Aorta (tissue), 5 donors: ENCODE measurements at regions not wholly inside any gene's neighbourhood (a gene's known extent, or its start where the extent isn't known, plus 50 kb on each side); places are given as distances from the start of the nearest gene placed in this dataset.

Experiments
- ATAC-seq: fragments of 200-7000 bp; cut with Tn5 transposase; one replicate; pipeline ENCODE4 v1.9.1; 2022; ENCODE audit warnings: moderate library complexity; ENCODE audit not compliant: low FRiP score
- DNase-seq, 2 donors: peaks; one replicate each; pipeline ENCODE4 v3.0.0-alpha.2; 2020
- H3K27ac ChIP-seq, 2 donors: one replicate each; pipeline ENCODE4 v1.5.1; 2013; ENCODE audit warnings: low read length in 2 of 2, mild to moderate bottlenecking in 2 of 2, moderate library complexity in 2 of 2, control low read depth in 1 of 2, inconsistent platforms in 1 of 2, low read depth in 1 of 2
- H3K27me3 ChIP-seq, 2 donors: one replicate each; pipeline ENCODE4 v1.6.1; 2013; ENCODE audit warnings: control low read depth in 1 of 2, low read length in 1 of 2, mild to moderate bottlenecking in 1 of 2, moderate library complexity in 1 of 2; ENCODE audit not compliant: insufficient read depth in 2 of 2, control insufficient read depth in 1 of 2
- H3K36me3 ChIP-seq, 2 donors: one replicate each; pipeline ENCODE4 v1.6.1; 2013; ENCODE audit warnings: control low read depth in 1 of 2, low read length in 1 of 2, mild to moderate bottlenecking in 1 of 2; ENCODE audit not compliant: insufficient read depth in 2 of 2, control insufficient read depth in 1 of 2
- H3K4me1 ChIP-seq, 2 donors: one replicate each; pipeline ENCODE4 v1.6.1; 2013; ENCODE audit warnings: low read length in 2 of 2, control low read depth in 1 of 2, mild to moderate bottlenecking in 1 of 2, moderate library complexity in 1 of 2; ENCODE audit not compliant: insufficient read depth in 2 of 2, control insufficient read depth in 1 of 2
- H3K4me3 ChIP-seq, 2 donors: one replicate each; pipeline ENCODE4 v1.5.1; 2013; ENCODE audit warnings: low read length in 2 of 2, control low read depth in 1 of 2, mild to moderate bottlenecking in 1 of 2
- H3K9me3 ChIP-seq: one replicate; pipeline ENCODE4 v1.6.1; 2013; ENCODE audit warnings: mild to moderate bottlenecking, low read length; ENCODE audit not compliant: control insufficient read depth
- WGBS, 2 donors: extraction: QIAGEN DNeasy Blood & Tissue Kit; methylation state at CpG; one replicate each; pipeline ENCODE4 v1.1.7; 2013; 5-methylcytosine and 5-hydroxymethylcytosine counted together
- intact Hi-C, 2 donors: fragments of 100-400 bp; cut with DNase I; formaldehyde crosslinking; loops; one replicate each; pipeline versions ENCODE4 v1.14.2 to v1.15.0; 2022
- donor health status: healthy with polysubstance abuse.
- donor health status: Bipolar disorder and iron deficiency.
- donor health status: DM: no; HTN: no; CAD: no.
- donor health status: DM: no; HTN: no; CAD: no.
- donor health status: DM: yes; HTN: yes; CAD: no.

DNA sequence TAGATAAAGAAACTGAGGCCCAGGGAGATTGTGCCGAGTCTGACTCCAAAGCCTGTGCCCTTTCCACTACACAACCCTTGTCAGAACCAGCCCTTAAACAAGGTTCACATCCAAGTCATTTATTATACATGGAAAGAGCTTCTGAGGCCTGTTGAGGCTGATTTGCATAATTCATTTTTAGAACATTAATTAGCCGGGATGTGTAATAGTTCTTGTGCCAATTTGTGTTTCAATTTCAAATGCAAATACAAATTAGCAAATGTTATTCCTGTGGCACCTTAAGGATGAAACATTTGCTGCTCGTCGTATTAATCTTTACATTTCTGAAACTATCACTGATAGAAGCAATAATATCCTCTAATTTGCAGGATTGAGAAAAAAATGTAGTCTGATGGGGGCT lies 174.9 kb downstream of the MYCN start:
- Histone ChIP-seq H3K4me3 (no peak overlapping the region), H3K4me1 (no peaks in the 10 kb centered on the region), H3K27me3 (no peaks in the 10 kb centered on the region), H3K27ac (no peak overlapping the region), H3K36me3 (no peaks in the 10 kb centered on the region), H3K9me3 (no peaks in the 10 kb centered on the region)
- no peak for ATAC-seq
- WGBS, 2 donors, result 87 to 92% methylated on average over 4 of the region's 4 CpGs
- intact Hi-C loops, result no loop called here
- no peak for DNase-seq

DNA sequence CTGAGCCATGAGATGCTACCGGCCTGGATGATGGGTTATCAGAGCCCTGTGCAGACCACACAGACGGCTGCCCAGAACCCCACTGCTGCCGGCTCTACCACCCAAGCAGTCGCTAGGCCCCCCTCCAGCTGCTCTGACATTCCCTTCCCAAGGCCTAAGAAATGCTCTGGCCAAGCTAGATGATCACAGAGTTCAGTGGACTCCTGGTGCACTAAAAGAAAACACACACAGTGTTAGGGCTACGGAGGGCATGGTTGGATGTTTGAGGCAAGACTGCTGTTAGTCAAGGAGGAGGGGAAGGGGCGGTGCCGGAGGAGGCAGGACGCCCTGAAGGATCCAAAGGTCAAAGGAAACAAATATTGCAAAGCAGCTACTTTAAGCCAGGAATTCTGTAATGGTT lies 174.5 kb downstream of the MYCN start:
- Histone ChIP-seq H3K4me1 (no peaks in the 10 kb centered on the region), H3K27me3 (no peaks in the 10 kb centered on the region), H3K9me3 (no peaks in the 10 kb centered on the region), H3K4me3 (no peak overlapping the region), H3K27ac (no peak overlapping the region), H3K36me3 (no peaks in the 10 kb centered on the region)
- WGBS, 2 donors, result 59 to 71% methylated on average over 8 of the region's 8 CpGs
- intact Hi-C loops, result no loop called here
- ATAC-seq, result no peak
- no peak for DNase-seq

DNA sequence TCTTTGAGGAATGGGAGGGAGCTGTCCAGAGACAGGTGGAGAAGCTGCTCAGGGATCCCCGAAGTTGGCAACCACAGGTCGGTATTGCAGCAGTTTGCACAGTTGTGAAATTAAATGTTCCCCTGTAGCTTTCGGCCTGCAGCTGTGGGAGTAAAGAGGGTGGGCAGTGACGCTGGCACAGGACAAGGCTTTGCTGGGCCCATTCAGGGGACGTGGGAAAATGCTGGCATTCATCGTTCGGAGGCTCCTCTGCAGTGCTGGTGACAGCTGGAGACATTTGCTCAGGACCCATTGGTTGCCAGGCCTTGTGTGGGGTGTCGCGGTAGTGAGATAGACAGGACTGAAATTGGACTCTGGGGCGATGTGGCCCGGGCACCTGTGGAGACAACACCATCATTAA lies 173.7 kb downstream of the MYCN start:
- H3K27me3 ChIP-seq, result no peaks in the 10 kb centered on the region
- no peak overlapping the region for H3K4me3 ChIP-seq
- DNase-seq (no peak), ATAC-seq (no peak)
- H3K27ac ChIP-seq, result no peak overlapping the region
- no peaks in the 10 kb centered on the region for H3K36me3 ChIP-seq
- peaks cover 1% of the 10 kb centered on the region for H3K9me3 ChIP-seq
- WGBS, 2 donors, result 79 to 85% methylated on average over 11 of the region's 11 CpGs
- intact Hi-C loops, result no loop called here
- no peaks in the 10 kb centered on the region for H3K4me1 ChIP-seq

DNA sequence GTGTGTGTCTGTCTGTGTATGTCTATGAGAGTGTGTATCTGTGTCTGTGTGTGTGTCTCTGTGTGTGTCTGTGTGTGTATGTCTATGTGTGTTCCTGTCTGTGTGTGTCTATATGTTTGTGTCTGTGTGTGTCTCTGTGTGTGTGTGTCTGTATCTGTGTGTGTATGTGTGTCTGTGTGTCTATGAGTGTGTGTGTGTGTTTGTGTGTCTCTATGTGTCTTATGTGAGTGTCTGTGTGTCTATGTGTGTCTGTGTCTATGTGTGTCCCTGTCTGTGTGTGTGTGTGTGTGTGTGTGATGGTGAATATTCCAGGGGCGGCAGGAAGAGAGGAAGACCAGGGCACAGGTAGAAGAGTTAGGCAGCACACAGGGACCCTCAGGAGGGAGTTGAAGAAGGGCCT lies 173.2 kb downstream of the MYCN start:
- Histone ChIP-seq H3K36me3 (no peaks in the 10 kb centered on the region), H3K27ac (no peak overlapping the region), H3K4me1 (no peaks in the 10 kb centered on the region), H3K9me3 (peaks cover 1% of the 10 kb centered on the region), H3K4me3 (no peak overlapping the region), H3K27me3 (no peaks in the 10 kb centered on the region)
- WGBS, 2 donors, result 65 to 90% methylated on average over 1 of the region's 1 CpG
- intact Hi-C loops, result no loop called here
- DNase-seq (no peak), ATAC-seq (no peak)

DNA sequence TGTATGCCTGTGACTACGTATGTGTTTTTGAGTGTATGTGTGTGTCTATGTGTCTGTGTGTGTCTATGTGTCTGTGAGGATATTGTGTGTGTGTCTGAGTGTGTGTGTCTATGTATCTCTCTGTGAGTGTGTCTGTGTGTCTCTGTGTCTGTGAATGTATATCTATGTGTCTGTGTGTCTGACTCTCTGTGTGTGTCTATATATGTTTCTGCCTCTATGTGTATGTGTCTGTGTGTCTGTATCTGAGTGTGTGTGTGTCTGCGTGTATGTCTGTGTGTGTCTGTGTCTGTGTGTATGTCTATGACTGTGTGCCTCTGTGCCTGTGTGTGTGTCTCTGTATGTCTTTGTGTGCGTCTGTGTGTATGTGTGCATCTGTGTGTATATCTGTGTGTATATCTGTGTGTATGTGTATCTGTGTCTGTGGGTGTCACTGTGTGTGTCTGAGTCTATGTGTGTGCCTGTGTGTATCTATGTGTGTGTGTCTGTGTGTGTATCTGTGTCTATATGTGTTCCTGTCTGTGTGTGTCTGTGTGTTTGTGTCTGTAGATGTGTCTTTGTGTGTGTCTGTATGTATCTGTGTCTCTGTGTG lies 172.7 kb downstream of the MYCN start:
- H3K4me3 ChIP-seq, result no peak overlapping the region
- H3K36me3 ChIP-seq, result no peaks in the 10 kb centered on the region
- no peaks in the 10 kb centered on the region for H3K27me3 ChIP-seq
- H3K9me3 ChIP-seq, result peaks cover 1% of the 10 kb centered on the region
- DNase-seq (no peak), ATAC-seq (no peak)
- H3K4me1 ChIP-seq, result no peaks in the 10 kb centered on the region
- H3K27ac ChIP-seq, result no peak overlapping the region
- 64 to 71% methylated on average over 3 of the region's 3 CpGs for WGBS, 2 donors
- intact Hi-C loops, result no loop called here

DNA sequence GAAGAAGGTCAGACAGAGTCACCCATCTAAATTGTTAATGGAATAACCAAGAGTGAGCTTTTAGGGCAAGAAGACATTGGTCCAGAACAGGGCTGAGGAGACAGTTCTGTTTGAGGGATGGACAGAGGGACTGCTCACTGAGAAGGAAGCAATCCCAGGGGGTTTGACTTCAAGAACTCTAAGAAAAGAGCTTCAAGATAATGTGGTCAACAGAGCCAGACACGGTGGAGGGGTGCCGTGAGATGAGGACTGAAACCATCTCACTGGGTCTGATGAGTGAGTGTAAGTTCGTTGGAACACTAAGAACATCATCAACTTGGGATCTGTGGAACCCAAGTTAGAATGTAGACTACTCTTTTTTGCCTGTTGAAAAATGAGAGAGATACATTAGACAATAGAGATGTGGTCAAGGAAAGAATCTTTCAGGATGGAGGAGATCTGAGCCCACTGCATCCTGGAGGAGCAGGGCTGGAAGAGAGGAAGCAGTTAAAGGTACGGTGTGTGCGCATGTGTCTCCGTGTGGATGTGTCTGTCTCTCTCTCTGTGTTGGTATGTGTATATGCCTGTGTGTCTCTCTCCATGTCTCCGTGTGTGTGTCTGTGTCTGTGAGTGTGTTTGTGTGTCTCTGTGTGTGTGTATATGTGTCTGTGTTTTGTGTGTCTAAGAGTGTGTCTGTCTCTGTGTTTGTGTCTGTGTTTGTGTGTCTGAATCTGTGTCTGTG lies 172.1 kb downstream of the MYCN start:
- WGBS, 2 donors, result 71 to 78% methylated on average over 7 of the region's 7 CpGs
- DNase-seq (no peak), ATAC-seq (no peak)
- Histone ChIP-seq H3K27me3 (no peaks in the 10 kb centered on the region), H3K36me3 (no peaks in the 10 kb centered on the region), H3K4me1 (no peaks in the 10 kb centered on the region), H3K9me3 (peaks cover 1% of the 10 kb centered on the region), H3K4me3 (no peak overlapping the region), H3K27ac (no peak overlapping the region)
- intact Hi-C loops, result no loop called here

DNA sequence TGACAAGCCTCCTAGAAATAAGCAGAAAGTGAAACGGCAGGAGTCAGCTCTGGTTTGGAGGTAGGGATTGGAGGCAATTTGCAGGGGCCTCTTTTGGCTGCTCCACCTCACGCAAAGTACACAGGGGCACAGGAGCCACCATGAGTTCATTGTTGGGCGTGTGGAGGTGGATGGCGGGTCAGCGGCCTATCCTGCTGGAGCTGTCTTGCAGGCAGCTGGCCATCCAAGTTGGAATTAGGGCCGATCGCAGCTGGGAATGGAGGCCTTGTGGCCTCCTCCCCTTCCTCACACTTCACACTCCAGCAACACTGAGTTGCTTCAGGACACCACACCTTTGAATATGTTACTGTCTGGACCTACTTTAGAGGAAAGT lies 171.5 kb downstream of the MYCN start:
- Histone ChIP-seq H3K4me1 (no peaks in the 10 kb centered on the region), H3K9me3 (peaks cover 1% of the 10 kb centered on the region), H3K4me3 (no peak overlapping the region), H3K27me3 (no peaks in the 10 kb centered on the region), H3K27ac (no peak overlapping the region), H3K36me3 (no peaks in the 10 kb centered on the region)
- intact Hi-C loops, result no loop called here
- DNase-seq (no peak), ATAC-seq (no peak)
- 94 to 96% methylated on average over 7 of the region's 7 CpGs for WGBS, 2 donors

DNA sequence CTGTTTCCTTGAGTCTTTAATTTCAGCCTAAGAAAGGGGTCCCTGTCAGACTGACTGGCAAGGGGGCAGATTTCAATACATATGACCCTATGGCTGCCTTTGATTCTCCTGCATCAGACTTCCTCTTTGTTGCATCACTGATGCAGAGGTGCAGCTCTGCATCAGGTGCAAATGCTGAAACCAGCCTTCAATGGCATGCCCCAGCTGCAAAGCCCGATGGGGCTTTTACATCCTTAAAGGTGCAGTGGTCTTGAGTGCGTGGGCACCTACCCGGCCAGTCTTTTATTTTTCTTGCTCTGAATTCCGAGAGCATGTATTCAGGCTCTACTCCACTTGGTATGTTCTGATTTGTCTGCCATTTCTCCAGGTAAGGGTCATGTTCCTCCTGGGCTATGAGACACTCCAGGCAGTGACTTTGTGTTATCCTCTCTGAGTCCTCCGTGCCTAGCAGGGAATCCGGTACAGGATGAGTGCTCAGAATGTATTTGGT lies 169.5 kb downstream of the MYCN start:
- DNase-seq (no peak), ATAC-seq (no peak)
- Histone ChIP-seq H3K9me3 (peaks cover 1% of the 10 kb centered on the region), H3K27me3 (no peaks in the 10 kb centered on the region), H3K4me3 (no peak overlapping the region), H3K27ac (no peak overlapping the region), H3K4me1 (no peaks in the 10 kb centered on the region), H3K36me3 (no peaks in the 10 kb centered on the region)
- intact Hi-C loops, result no loop called here
- WGBS, 2 donors, result 72 to 77% methylated on average over 6 of the region's 6 CpGs

DNA sequence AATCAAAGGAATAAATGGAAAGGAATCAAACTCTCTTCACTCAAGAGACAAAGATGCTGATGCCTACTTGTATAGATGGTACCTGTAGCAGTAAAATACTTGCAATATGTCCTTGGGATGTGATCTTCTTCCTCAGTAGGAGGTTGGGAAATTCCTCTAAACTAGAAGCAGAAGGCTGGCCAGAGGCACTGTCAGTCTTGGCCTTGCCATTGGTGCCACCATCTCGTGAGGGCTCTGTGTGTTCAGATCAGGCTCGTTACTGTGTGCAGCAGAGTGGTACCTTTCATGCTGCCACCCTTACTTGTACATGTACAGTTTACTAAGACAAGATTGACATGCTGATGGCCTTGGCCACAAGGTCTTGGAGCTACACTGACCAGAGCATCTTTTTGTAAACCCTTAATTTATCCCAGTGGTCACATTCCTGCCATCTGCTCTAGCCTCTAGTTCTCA lies 169.0 kb downstream of the MYCN start:
- ATAC-seq (no peak), DNase-seq (no peak)
- intact Hi-C loops, result no loop called here
- Histone ChIP-seq H3K27ac (no peak overlapping the region), H3K9me3 (peaks cover 3% of the 10 kb centered on the region), H3K27me3 (no peaks in the 10 kb centered on the region), H3K4me3 (no peak overlapping the region), H3K36me3 (no peaks in the 10 kb centered on the region), H3K4me1 (no peaks in the 10 kb centered on the region)
- 76 to 84% methylated on average over 2 of the region's 2 CpGs for WGBS, 2 donors
